Activated naive CD8-positive, alpha-beta T cell treated with anti-CD3 and anti-CD28 coated beads, Interleukin-2, amount 50 U/mL, for 16 hours (primary cell): ENCODE measurements at regions not wholly inside any gene's neighbourhood (a gene's known extent, or its start where the extent isn't known, plus 50 kb on each side); places are given as distances from the start of the nearest gene placed in this dataset.
"Not testable (repeated sequence)": the region's sequence is repeated elsewhere in the genome, so short reads cannot be mapped to it uniquely, and the experiment has no call there.

Source experiments
- DNase-seq: peaks from one replicate; pipeline ENCODE4 v3.0.0-alpha.2; 2020; ENCODE audit warnings: low read depth, low spot score

- DNase-seq = no peak
Measured at GRCh38 chr3:109994853-109995252, 657.5 kb upstream of the DPPA4 start.

- no peak for DNase-seq
Measured at GRCh38 chr3:109995377-109995776, 658.0 kb upstream of the DPPA4 start.

GRCh38 chr3:110001905-110002304 lies 664.6 kb upstream of the DPPA4 start:
- DNase-seq = not testable (repeated sequence)

- no peak for DNase-seq
Measured at GRCh38 chr3:110006913-110007312, 669.6 kb upstream of the DPPA4 start.

- no peak for DNase-seq
Measured at GRCh38 chr3:110015231-110015963, 678.1 kb upstream of the DPPA4 start.

GRCh38 chr3:110016235-110016815 lies 679.0 kb upstream of the DPPA4 start:
- no peak for DNase-seq

GRCh38 chr3:110017304-110017703 lies 680.0 kb upstream of the DPPA4 start:
- no peak for DNase-seq

- DNase-seq = no peak
Measured at GRCh38 chr3:110021659-110022058, 684.3 kb upstream of the DPPA4 start.

GRCh38 chr3:110023022-110023421 lies 685.7 kb upstream of the DPPA4 start:
- not testable (repeated sequence) for DNase-seq

- no peak for DNase-seq
Measured at GRCh38 chr3:110026421-110026820, 689.1 kb upstream of the DPPA4 start.

- no peak for DNase-seq
Measured at GRCh38 chr3:110027446-110028080, 690.2 kb upstream of the DPPA4 start.

GRCh38 chr3:110031975-110032374 lies 694.6 kb upstream of the DPPA4 start:
- no peak for DNase-seq

GRCh38 chr3:110059431-110059830 lies 722.1 kb upstream of the DPPA4 start:
- DNase-seq = no peak

- no peak for DNase-seq
Measured at GRCh38 chr3:110062716-110063115, 725.4 kb upstream of the DPPA4 start.

- DNase-seq = no peak
Measured at GRCh38 chr3:110063178-110063577, 725.8 kb upstream of the DPPA4 start.

- DNase-seq = no peak
Measured at GRCh38 chr3:110066206-110066605, 728.9 kb upstream of the DPPA4 start.

GRCh38 chr3:110067527-110067926 lies 730.2 kb upstream of the DPPA4 start:
- DNase-seq = no peak

GRCh38 chr3:110069761-110070160 lies 732.4 kb upstream of the DPPA4 start:
- DNase-seq = no peak

- DNase-seq = no peak
Measured at GRCh38 chr3:110070161-110070916, 733.0 kb upstream of the DPPA4 start.

- DNase-seq = no peak
Measured at GRCh38 chr3:110074095-110074494, 736.7 kb upstream of the DPPA4 start.

- DNase-seq = no peak
Measured at GRCh38 chr3:110077093-110077492, 739.7 kb upstream of the DPPA4 start.

- DNase-seq = no peak
Measured at GRCh38 chr3:110093411-110093810, 756.1 kb upstream of the DPPA4 start.
